ENCODE measurements at regions not wholly inside any gene's neighbourhood (a gene's known extent, or its start where the extent isn't known, plus 50 kb on each side); places are given as distances from the start of the nearest gene placed in this dataset.
"Not testable (repeated sequence)": the region's sequence is repeated elsewhere in the genome, so short reads cannot be mapped to it uniquely, and the experiment has no call there.

DNA sequence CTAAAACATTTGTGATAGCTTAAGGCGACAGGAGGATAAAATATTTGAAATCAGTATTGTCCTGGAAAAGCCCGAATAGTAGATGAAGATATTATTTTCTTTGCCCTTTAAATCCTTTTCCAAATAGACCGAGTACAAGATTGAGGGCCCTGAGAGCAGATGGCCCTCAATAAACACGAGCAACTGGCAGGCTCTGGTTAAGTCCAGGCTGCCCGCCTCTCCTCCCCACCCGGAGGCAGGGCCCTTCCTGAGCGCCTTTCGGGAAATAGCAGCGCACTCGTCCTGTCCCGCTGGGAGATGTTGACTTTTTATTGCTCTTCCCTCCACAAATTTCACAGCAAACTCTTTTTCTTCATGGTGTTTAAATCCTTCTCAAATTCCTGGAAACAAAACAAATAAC lies 50.8 kb upstream of the MAX start:
- no peak for DNase-seq (ENCODE audit: low spot score)

DNA sequence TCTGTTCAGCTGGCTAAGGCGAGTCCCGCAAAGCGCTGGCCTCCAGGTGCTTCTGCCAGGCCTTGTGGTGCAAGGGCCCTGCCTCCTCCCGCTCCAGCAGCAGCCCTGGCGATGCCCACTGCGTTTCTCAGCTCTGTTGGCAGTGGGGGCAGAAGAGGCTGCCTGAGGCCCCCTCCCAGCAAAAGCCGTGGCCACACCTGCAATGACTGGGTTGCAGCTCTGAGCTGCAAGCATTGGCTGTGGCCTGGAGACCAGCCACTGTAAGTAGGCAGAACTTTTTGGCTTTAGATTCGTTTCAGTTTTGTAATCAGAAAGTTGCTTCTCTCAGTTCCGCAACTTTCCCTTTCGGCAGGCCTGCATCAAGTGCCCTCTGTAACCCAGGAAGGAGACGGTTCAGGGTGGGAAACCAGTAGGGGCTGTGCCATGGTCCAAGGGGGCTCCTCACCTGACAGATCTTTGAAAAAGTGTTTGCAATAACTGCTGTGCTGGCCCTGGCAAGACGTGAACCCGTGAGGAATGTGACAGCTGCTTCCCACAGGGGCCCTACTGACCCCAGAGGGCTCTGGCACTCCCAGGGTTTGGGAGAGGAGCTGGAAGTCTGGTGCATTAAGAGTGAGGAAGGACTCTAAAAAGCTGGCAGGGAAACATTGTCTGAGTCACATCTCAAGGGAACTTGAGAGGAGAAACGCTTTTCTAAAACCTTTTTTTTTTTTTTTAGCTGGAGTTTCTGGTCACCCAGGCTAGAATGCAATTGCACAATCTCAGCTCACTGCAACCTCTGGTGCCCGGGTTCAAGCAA lies 54.5 kb upstream of the MAX start:
- DNase-seq (ENCODE audit: low spot score), result no peak

DNA sequence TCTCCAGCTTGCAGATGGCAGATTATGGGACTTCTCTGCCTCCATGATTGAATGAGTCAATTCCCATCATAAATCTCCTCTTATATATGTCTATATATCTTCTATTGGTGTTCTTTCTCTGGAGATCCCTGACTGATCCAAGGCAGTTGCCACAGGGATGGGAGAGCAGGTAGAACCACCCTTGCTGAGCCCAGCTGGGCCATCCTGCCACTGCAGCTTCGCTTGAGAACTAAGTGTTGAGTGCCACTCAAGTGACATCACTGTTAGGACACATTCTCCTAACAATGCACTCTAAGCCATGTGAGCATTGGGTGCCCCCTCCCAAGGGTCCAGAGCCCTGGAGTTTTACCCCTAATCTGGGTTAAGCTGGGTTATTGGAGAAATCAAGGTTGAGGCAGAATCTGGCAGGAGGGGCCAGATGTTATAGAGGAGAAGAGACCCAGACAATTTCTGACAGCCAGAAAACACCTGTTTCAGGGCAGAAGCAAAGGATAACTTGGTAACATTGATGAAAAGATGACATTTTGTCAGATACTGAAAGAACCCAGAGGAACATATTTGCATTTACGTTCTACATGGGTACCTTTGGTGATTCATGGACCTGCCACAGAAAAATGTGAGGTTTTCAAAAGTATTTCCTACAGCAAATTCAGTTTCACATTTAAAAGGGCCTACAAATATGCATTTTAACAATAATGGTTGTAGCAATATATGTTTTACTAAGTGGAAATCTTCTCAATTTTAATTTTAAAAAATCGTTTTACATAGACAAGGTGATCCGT lies 57.2 kb upstream of the MAX start:
- no peak for DNase-seq (ENCODE audit: low spot score)

DNA sequence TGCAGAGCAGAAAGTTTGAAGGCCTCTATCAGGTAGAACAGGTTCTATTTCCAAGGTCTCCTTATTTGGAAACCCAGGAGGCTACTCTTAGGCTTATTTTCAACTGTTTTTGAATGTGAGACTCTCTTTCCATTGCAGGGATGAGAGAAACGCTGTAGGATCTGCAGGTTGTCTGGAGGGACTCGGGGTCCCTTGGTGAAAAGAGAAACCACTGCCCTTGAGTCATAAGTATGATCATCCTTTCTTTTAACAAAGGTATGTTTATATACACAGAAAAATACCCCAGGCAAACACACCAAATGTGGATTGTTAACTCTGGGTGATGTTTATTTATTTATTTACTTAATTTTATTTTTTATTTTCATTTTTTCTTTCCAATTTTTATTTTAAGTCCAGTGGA lies 57.8 kb upstream of the MAX start:
- no peak for DNase-seq (ENCODE audit: low spot score)

DNA sequence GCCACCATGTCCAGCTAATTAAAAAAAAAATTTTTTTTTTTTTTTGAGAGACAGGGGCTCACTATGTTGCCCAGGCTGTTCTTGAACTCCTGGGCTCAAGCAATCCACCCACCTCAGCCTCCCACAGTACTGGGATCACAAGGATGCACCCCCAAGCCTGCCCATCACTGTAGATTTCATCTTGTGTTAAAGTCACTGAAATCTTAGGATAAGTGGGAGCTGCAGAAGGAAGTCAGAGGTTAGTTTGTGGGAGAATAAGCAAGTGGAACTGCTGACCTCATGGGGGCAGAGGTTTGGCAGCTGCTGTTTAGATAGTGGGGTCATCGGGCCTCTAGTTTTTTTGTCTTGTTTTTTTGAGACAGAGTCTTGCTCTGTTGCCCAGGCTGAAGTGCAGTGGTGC lies 59.7 kb upstream of the MAX start:
- DNase-seq (ENCODE audit: low spot score), result no peak

DNA sequence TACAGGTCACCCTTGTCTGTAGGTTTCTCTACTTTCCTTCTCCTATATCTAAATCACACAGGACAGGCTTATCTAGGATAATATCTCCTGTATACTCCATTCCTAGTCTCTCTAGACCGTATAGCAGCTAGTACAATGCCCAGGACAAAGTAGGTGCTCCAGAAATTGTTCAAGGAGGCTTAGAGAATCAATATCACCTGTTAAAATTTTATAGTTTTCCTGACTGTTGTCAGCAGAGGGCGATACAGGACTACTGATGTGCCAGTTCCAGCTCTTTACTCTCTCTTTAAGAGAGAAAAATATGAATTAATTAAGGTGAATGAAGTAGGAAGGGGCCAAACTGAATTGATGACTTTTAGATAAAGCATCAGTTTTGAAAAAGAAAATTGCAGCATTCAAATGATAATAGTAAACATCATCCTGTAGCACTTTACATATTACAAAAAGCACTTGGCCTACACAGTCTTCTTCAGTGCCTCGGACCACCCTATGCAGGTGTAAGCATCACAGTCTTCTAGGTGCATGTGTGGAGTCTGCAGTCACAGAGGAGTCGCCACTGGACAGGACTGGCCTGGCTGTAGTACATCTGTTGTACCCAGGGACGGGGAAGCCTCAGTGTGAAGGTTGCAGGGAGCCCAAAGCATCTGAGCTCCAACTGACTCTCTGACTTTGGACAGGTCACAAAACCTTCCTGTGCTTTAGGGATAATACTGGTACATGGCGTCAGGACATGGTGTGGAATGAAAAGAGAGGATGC lies 61.9 kb upstream of the MAX start:
- peak; percentile 44 for DNase-seq (ENCODE audit: low spot score)

DNA sequence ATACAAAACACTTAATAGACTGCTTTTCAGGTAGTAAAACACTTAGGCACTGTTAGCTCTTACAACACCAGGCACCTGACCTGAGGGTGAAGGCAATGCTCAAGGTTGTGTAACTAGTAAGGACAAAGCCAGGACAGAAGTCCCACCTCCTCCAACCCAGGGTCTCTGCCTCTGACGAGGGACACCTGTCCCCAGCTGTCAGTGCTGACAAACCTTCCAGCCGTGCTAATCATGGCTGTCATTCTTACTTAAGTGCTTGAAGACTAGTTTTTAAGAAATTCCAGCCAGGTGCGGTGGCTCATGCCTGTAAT lies 62.5 kb upstream of the MAX start:
- no peak for DNase-seq (ENCODE audit: low spot score)

DNA sequence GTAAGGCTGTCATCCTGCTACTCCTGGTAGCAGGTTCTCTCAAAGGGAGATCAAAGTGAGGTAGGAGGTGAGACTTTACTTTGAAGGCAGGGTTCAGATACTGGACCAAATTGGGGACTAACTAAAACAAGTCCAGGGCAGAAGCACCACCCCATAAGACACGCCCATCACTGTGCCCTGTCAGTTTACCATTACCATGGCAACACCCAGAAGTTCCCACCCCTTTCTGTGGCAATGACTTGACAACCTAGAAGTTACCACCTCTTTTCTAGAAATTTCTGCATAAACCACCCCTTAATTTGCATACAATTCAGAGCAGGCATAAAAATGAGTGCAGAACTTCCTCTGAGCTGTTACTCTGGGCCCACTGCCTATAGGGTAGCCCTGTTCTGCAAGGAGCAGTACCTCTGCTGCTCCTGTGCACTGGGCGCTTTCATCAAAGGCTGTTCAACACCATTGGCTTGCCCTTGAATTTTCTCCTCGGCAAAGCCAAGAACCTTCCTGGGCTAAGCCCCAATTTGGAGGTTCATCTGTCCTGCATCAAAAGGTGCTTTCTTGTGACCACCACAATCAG lies 64.8 kb upstream of the MAX start:
- no peak for DNase-seq (ENCODE audit: low spot score)

DNA sequence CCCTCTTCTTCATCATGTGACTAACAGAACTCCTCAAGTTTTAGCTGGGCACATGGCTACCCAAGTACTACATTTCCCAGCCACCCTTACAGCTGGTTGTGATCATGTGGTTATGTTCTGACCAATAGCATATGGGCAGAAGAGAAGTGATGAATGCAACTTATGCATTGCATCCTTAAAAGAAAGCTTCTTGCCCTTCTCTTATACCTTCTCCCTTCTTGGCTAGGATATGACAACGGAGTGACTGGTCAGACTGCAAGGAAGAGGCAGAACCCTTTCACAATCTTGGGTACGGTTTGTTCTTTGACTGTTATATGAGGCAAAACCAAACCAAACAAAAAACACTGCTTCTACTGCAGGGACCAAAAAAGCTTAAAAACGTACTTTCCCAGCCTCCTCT lies 66.5 kb upstream of the MAX start:
- DNase-seq (ENCODE audit: low spot score), result no peak

DNA sequence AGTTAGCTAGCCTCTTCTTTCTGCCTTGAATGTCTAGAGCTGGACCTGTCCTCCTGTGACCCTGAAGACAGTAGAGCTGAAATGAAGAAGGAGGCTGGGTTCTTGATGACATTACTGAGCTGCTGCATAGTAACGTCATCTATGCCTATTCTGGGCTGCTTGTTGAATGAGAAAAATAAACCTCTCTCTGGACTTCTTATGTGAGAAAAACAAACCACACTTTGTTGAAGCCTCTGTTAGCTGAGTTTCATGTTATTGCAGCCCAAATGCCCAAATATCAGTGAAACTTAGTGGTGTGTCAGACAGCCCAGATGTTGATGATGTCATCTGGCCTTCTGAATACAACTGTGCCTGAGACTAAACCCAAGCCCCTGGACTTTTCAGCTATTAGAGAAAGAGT lies 67.0 kb upstream of the MAX start:
- DNase-seq (ENCODE audit: low spot score), result no peak

DNA sequence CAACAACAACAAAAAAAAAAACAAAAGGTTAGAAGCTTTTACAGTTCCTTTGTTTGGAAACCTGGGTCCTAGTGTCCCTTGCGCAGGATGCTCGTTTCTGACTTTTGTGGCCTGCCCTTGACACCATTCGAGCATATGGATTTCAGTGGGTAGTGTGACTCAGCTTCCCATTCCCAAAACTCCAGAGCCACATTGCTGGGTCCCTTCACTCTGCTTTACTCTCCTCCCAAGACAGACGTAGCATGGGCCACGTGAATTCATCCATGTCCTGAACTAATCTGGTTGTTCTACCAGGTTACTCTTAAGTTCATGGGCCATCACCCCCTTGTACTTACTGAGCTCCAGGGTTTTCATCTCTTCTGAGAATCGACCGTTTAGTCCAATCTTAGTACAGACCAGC lies 68.0 kb upstream of the MAX start:
- no peak for DNase-seq (ENCODE audit: low spot score)

DNA sequence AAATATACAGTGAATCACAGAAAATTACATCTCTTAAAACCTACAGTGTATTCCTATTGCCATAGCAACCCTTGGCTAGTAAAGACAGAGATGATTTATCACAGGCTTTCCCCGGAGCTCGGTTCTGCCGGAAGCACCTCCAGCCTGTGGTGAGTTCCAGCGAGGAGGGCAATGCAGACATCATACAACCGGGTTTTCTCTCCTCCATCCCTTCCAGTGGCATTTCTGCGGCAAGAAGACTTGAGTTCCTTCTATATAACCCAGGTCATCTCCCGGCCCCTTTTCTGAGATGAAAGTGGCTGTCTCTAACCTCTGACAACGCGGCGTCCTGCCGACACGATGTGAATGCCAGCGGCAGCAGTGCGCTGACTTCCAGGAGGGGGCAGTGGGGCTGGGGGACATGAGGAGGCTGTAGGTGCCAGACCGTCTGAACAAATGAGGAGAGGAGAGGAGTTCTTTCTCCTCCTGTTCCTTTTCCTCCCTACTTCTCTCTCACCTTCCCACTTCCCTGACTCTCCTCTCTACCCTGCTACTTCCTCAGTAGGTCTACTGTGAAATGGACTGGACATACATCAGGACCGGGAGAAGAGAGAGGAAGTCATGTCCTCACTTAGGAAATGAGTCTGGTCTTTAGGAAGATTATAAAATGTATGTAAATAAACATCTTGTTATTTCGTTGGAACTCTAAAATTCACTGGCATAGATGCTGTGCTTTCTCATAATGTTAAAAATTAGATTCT lies 68.6 kb upstream of the MAX start:
- peak; percentile 59 for DNase-seq (ENCODE audit: low spot score)

DNA sequence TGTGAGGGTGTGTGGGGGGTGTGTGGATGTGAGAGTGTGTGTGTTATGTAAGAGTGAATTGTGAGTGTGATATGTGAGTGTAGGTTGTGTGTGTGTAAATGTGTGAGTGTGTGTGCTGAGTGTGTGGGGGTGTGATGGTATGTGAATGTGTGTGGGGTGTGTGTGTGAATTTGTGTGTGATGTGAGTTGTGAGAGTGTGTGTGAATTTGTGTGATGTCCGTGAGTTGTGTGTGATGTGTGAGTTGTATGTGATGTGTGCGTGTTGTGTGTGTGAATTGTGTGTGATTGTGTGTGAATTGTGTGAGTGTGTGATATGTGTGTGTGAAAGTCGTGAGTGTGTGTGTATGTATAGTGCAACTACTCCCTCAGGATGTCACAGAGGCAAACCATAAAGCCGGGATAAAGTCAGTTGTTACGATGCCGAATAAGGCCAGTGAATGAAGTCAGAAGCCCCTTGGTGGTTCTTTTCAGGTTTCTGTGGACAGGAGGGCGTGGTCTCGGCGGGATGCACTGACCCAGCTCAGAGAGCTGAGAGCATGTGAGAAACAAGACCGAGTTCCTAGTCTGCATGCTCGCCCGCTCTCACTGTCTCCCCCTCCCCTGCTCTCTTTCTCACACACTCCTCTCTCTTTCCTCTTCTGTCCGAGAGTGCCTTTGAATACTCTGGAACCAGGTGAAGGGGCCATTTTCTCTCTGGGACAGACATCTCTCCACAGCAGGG lies 71.8 kb upstream of the MAX start:
- peak; percentile 78 for DNase-seq (ENCODE audit: low spot score)

DNA sequence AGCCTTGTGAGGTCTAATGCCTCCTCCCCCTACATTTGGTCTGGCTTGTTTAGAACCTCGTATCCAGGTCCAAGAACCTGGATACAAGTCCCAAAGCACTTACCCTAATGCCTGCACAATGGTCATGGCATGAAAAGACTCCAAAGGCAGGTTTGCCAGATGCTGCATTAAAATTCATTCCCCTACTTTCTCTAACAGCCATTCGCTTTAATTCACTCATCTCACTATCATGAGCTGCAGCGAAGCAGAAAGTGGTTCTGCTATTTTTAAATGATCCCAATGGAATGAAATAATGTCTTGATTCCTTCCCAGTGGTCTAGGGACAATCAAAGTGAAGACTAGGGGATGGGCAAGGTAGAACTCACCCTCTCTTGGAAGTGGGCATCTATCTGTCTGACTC lies 72.5 kb upstream of the MAX start:
- no peak for DNase-seq (ENCODE audit: low spot score)

DNA sequence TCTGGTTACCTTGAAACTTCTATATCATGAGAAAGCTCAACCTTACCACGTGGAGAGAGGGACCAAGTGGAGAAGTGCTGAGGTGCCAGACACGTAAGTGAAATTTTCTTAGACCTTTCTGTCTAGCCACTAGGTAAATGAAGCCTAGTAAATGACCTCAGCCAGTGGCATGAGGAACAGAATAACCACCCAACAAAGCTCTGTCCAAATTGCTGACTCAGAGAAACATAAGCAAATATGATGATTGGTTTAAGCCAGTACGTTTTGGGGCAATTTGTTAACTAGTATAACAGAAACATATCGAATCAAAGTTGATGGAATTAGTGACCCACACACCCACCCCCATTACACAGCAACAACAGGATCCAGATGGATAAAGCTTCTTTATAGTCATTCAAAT lies 75.2 kb upstream of the MAX start:
- DNase-seq (ENCODE audit: low spot score), result no peak

DNA sequence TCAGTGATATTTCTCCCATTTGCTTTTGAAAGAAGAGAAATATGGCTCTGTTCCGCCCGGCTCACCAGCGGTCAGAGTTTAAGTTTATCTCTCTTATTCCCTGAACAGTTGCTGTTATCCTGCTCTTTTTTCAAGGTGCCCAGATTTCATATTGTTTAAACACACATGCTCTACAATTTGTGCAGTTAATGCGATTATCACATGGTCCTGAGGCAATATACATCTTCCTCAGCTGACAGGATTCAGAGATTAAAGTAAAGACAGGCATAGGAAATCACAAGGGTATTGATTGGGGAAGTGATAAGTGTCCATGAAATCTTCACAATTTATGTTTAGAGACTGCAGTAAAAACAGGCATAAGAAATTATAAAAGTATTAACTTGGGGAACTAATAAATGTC lies 76.9 kb upstream of the MAX start:
- DNase-seq (ENCODE audit: low spot score), result not testable (repeated sequence)

DNA sequence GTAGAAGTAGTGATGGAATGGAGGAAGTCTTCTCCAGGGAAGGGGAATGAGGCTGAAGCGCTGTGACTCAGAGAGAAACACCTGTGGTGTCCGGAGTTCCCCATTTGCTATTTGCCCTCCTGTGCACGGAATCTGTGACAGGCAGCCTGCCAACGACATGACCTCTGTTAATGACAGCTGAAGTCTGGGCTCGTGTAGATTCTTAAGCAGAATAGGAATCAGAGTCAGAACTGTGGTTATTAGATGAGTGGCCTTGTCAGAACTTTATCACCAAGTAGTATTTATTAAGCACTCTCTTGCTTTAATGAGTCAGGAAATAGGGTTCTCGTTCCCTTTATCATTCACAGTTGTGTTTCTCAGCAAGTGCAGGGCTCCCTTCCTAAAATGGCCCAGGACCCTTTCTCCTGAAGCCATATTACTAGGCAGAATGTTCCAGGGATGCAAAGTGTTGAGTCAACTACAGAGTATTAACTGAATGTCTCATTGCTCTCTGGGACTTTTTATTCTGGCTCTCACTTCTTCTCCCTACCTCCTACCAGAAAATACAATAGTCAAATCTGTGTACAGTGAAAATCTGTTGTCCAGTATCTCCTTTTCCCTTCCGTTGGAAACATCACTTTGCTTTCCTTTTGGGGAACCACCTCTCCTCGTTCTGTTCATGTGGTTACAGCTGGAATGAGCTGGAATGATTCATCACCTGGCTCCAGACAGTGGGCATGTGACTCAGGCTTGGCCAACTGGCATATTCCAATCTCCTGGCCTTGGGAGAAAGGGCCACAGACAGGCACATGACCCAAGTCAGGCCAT lies 77.8 kb upstream of the MAX start:
- DNase-seq (ENCODE audit: low spot score), result no peak

DNA sequence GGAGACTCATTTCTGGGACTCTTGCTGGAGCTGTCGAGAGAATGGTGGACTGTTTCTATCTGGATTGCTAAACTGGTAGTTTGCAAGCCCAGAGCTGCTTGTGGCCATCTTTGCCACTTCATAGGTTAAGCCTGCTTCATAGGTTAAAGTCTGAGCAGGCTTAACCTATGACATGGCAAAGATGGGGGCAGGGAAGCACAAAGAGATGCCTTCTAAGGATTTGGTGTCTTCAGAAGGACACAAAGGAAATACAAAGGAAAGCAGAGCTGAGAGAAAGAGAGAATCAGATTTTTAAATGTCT lies 78.4 kb upstream of the MAX start:
- DNase-seq (ENCODE audit: low spot score), result no peak

DNA sequence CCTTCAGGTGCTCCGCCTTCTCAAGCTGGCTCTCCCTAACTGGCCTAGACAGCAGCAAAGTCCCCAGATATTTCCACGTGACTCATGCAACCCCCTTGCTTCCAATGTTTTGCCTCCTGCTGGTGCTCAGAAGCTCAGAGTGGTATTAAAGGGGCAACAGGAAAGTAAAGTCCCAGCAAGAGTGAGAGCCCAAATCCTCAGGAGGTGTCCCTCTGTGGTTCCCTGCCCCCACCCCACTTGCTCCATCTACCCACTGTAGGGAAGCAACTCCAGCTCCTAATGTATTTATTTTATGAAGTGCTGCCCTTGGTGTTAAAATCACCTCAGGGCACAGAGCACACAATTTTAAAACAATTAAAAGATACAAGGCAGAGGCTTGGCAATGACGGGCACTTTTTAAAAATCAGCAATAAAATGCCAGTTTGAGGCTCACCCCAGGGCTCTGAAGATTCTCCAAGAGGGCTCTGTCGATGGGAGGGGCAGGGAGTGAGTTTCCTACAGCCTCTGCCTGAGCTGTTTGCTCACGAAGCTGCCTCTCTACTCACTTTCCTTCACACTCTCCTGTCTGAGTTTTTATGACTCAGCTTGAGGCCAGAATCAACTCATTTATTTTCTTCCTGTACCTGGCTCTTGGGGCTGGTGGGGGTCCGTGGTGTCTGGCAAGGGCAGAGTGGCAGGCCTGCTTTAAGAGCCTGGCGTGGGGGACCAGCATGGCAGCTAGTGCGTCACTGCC lies 81.9 kb upstream of the MAX start:
- no peak for DNase-seq (ENCODE audit: low spot score)

DNA sequence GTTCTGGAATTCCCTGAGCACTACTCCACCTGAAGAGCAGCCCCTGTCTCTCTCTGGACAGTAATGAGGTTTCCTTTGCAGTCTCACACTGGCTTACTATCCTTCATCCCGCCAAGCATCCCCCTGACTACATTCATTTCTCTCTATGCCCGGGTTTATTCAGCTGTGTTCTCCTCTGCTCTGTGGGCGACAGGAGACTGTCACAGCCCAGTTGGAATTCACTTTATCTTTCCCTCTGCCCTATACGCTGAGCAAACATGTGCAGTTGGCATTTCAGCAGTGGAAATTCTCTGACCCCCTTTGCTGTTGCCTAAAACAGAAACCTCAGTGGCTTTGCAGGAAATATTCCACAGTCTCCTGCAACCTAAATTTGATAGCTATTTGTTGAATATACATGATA lies 83.5 kb upstream of the MAX start:
- no peak for DNase-seq (ENCODE audit: low spot score)
